ENCODE measurements at regions not wholly inside any gene's neighbourhood (a gene's known extent, or its start where the extent isn't known, plus 50 kb on each side); places are given as distances from the start of the nearest gene placed in this dataset.

GRCh38 chr13:40502236-40502635, 164.2 kb downstream of the FOXO1 start:
- TF ChIP-seq, protein P1, sequence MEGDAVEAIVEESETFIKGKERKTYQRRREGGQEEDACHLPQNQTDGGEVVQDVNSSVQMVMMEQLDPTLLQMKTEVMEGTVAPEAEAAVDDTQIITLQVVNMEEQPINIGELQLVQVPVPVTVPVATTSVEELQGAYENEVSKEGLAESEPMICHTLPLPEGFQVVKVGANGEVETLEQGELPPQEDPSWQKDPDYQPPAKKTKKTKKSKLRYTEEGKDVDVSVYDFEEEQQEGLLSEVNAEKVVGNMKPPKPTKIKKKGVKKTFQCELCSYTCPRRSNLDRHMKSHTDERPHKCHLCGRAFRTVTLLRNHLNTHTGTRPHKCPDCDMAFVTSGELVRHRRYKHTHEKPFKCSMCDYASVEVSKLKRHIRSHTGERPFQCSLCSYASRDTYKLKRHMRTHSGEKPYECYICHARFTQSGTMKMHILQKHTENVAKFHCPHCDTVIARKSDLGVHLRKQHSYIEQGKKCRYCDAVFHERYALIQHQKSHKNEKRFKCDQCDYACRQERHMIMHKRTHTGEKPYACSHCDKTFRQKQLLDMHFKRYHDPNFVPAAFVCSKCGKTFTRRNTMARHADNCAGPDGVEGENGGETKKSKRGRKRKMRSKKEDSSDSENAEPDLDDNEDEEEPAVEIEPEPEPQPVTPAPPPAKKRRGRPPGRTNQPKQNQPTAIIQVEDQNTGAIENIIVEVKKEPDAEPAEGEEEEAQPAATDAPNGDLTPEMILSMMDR (IDR thresholded peaks at IDR 0.05), result no peak
- no peak for TF ChIP-seq POLR2AphosphoS5 (IDR thresholded peaks at IDR 0.05)

Data from breast epithelium (tissue), 3 donors.